ENCODE measurements at regions not wholly inside any gene's neighbourhood (a gene's known extent, or its start where the extent isn't known, plus 50 kb on each side); places are given as distances from the start of the nearest gene placed in this dataset.

DNA sequence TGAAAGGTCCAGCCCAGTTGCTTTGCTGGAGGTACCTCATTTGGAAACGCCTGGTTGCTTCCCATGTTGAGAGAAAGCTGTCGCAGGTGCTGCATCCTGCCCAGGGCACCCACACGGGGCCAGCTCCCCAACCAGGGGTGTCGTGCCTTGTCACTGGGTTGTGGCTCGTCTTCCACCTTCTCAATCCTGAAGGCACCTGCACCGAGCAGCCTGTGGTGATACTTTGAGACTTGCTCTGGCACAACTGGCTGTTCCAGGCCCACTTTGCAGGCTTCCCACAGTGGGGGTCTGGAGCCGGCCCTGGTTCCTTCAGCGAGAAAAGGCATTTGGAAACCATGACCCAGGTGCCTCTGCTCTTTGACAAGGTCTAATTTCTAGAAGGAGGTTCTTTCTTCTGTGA lies 197.3 kb upstream of the PPP2R2D start:
- no peak overlapping the region for H3K9ac ChIP-seq (ENCODE audit: low read depth, low read length)
- H3K4me1 ChIP-seq (ENCODE audit: control insufficient read depth, insufficient read depth, low read length): no peaks in the 10 kb centered on the region
- no peaks in the 10 kb centered on the region for H3K27me3 ChIP-seq (ENCODE audit: control insufficient read depth, insufficient read depth, low read length)
- no peaks in the 10 kb centered on the region for H3K36me3 ChIP-seq (ENCODE audit: control insufficient read depth, insufficient read depth, low read length)
- H3K27ac ChIP-seq (ENCODE audit: low read depth, low read length): no peak overlapping the region
- peaks cover 10% of the 10 kb centered on the region for H3K9me3 ChIP-seq (ENCODE audit: control insufficient read depth, insufficient read depth, low read length)
- no peak overlapping the region for H3K4me3 ChIP-seq (ENCODE audit: low read depth, low read length)

GRCh38 chr10:131703941-131704340 lies 196.9 kb upstream of the PPP2R2D start:
- H3K27me3 ChIP-seq (ENCODE audit: control insufficient read depth, insufficient read depth, low read length): no peaks in the 10 kb centered on the region
- H3K4me1 ChIP-seq (ENCODE audit: control insufficient read depth, insufficient read depth, low read length): no peaks in the 10 kb centered on the region
- H3K27ac ChIP-seq (ENCODE audit: low read depth, low read length): no peak overlapping the region
- H3K36me3 ChIP-seq (ENCODE audit: control insufficient read depth, insufficient read depth, low read length): no peaks in the 10 kb centered on the region
- H3K9me3 ChIP-seq (ENCODE audit: control insufficient read depth, insufficient read depth, low read length): peaks cover 10% of the 10 kb centered on the region
- no peak overlapping the region for H3K9ac ChIP-seq (ENCODE audit: low read depth, low read length)
- no peak overlapping the region for H3K4me3 ChIP-seq (ENCODE audit: low read depth, low read length)

GRCh38 chr10:131706476-131706875 lies 194.3 kb upstream of the PPP2R2D start:
- Histone ChIP-seq H3K4me1 (ENCODE audit: control insufficient read depth, insufficient read depth, low read length) (no peaks in the 10 kb centered on the region), H3K27me3 (ENCODE audit: control insufficient read depth, insufficient read depth, low read length) (no peaks in the 10 kb centered on the region), H3K4me3 (ENCODE audit: low read depth, low read length) (no peak overlapping the region), H3K9ac (ENCODE audit: low read depth, low read length) (no peak overlapping the region), H3K36me3 (ENCODE audit: control insufficient read depth, insufficient read depth, low read length) (no peaks in the 10 kb centered on the region), H3K27ac (ENCODE audit: low read depth, low read length) (no peak overlapping the region), H3K9me3 (ENCODE audit: control insufficient read depth, insufficient read depth, low read length) (peaks cover 10% of the 10 kb centered on the region)

GRCh38 chr10:131706952-131707351 lies 193.9 kb upstream of the PPP2R2D start:
- peaks cover 10% of the 10 kb centered on the region for H3K9me3 ChIP-seq (ENCODE audit: control insufficient read depth, insufficient read depth, low read length)
- no peak overlapping the region for H3K4me3 ChIP-seq (ENCODE audit: low read depth, low read length)
- no peaks in the 10 kb centered on the region for H3K27me3 ChIP-seq (ENCODE audit: control insufficient read depth, insufficient read depth, low read length)
- H3K27ac ChIP-seq (ENCODE audit: low read depth, low read length): no peak overlapping the region
- H3K36me3 ChIP-seq (ENCODE audit: control insufficient read depth, insufficient read depth, low read length): no peaks in the 10 kb centered on the region
- no peaks in the 10 kb centered on the region for H3K4me1 ChIP-seq (ENCODE audit: control insufficient read depth, insufficient read depth, low read length)
- no peak overlapping the region for H3K9ac ChIP-seq (ENCODE audit: low read depth, low read length)

DNA sequence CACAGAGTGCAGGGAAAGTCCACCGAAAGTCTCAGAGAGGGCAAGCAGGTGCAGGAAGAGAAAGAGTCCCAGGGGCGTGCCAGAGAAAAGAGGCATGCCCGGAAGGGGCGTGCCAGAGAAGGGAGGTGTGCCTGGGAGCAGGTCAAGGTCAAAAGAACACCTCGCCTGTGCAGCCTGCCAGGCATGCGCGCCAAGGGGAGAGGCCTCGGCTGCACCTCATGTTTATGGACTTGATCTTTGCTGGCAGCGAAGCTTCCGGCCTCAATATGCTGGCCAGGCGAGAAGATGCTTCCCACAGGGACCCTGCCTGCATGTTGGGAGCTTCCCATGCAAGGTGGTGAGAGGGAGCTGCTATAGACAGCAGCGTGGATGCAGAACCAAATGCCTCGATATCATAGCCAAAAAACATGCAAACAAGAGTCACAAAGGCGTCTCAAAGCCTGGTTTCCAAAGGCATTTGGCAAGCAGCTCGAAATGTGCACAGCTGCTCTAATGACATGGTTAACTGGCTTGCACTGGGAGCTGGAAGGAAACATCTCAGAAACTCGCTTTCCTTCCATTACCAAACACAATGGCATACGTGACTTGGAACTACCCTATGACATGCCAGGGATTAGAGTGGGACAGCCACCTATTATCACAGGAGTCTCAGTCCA lies 192.5 kb upstream of the PPP2R2D start:
- H3K36me3 ChIP-seq (ENCODE audit: control insufficient read depth, insufficient read depth, low read length): no peaks in the 10 kb centered on the region
- no peak overlapping the region for H3K9ac ChIP-seq (ENCODE audit: low read depth, low read length)
- no peaks in the 10 kb centered on the region for H3K27me3 ChIP-seq (ENCODE audit: control insufficient read depth, insufficient read depth, low read length)
- peaks cover 10% of the 10 kb centered on the region for H3K9me3 ChIP-seq (ENCODE audit: control insufficient read depth, insufficient read depth, low read length)
- no peak overlapping the region for H3K4me3 ChIP-seq (ENCODE audit: low read depth, low read length)
- no peak overlapping the region for H3K27ac ChIP-seq (ENCODE audit: low read depth, low read length)
- H3K4me1 ChIP-seq (ENCODE audit: control insufficient read depth, insufficient read depth, low read length): no peaks in the 10 kb centered on the region

DNA sequence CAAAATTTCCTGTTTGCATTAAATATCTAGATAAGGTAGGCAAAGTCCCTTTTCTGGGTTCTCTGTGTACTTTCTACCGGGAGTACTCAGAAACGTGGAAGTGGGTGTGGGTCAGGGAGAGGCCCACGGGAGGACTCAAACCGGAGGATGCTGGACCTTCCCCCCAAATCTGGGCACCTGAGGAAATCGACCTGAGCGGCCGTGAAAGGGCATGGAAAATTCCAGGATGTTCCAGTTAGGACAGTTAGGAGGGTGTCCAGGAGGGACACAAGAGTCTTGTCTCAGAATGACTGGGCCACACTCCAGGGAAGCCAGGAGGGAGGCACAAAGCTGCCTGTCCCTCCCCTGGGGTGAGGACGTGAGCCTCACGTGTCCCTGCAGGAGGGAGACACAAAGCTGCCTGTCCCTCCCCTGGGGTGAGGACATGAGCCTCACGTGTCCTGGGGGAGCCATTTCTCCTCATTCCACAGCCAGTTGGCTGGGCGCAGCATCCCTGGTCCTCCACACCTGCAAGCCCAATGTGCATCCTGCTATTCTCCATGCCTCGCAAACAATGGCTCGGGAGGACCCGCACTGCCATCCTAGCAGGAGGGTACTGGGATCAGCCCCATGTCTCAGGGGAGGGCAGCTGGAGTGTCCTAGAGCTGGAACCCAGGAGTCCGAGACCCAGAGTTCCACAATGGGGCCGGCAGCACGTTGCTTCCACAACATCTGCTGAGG lies 190.5 kb upstream of the PPP2R2D start:
- no peaks in the 10 kb centered on the region for H3K4me1 ChIP-seq (ENCODE audit: control insufficient read depth, insufficient read depth, low read length)
- H3K9me3 ChIP-seq (ENCODE audit: control insufficient read depth, insufficient read depth, low read length): peaks cover 10% of the 10 kb centered on the region
- H3K36me3 ChIP-seq (ENCODE audit: control insufficient read depth, insufficient read depth, low read length): no peaks in the 10 kb centered on the region
- no peak overlapping the region for H3K9ac ChIP-seq (ENCODE audit: low read depth, low read length)
- no peaks in the 10 kb centered on the region for H3K27me3 ChIP-seq (ENCODE audit: control insufficient read depth, insufficient read depth, low read length)
- H3K27ac ChIP-seq (ENCODE audit: low read depth, low read length): no peak overlapping the region
- no peak overlapping the region for H3K4me3 ChIP-seq (ENCODE audit: low read depth, low read length)

GRCh38 chr10:131722121-131722520 lies 178.7 kb upstream of the PPP2R2D start:
- H3K27ac ChIP-seq (ENCODE audit: low read depth, low read length): no peak overlapping the region
- peaks cover 7% of the 10 kb centered on the region for H3K4me1 ChIP-seq (ENCODE audit: control insufficient read depth, insufficient read depth, low read length)
- H3K9me3 ChIP-seq (ENCODE audit: control insufficient read depth, insufficient read depth, low read length): no peaks in the 10 kb centered on the region
- no peak overlapping the region for H3K4me3 ChIP-seq (ENCODE audit: low read depth, low read length)
- no peaks in the 10 kb centered on the region for H3K36me3 ChIP-seq (ENCODE audit: control insufficient read depth, insufficient read depth, low read length)
- H3K9ac ChIP-seq (ENCODE audit: low read depth, low read length): no peak overlapping the region
- peaks cover 12% of the 10 kb centered on the region; the same call in 1 of the 2 replicates for H3K27me3 ChIP-seq (ENCODE audit: control insufficient read depth, insufficient read depth, low read length)

GRCh38 chr10:131722525-131723264 lies 178.1 kb upstream of the PPP2R2D start:
- H3K9ac ChIP-seq (ENCODE audit: low read depth, low read length): no peak overlapping the region
- no peaks in the 10 kb centered on the region for H3K36me3 ChIP-seq (ENCODE audit: control insufficient read depth, insufficient read depth, low read length)
- peaks cover 7% of the 10 kb centered on the region for H3K4me1 ChIP-seq (ENCODE audit: control insufficient read depth, insufficient read depth, low read length)
- H3K27me3 ChIP-seq (ENCODE audit: control insufficient read depth, insufficient read depth, low read length): peaks cover 16% of the 10 kb centered on the region
- no peak overlapping the region for H3K27ac ChIP-seq (ENCODE audit: low read depth, low read length)
- H3K9me3 ChIP-seq (ENCODE audit: control insufficient read depth, insufficient read depth, low read length): no peaks in the 10 kb centered on the region
- no peak overlapping the region for H3K4me3 ChIP-seq (ENCODE audit: low read depth, low read length)

DNA sequence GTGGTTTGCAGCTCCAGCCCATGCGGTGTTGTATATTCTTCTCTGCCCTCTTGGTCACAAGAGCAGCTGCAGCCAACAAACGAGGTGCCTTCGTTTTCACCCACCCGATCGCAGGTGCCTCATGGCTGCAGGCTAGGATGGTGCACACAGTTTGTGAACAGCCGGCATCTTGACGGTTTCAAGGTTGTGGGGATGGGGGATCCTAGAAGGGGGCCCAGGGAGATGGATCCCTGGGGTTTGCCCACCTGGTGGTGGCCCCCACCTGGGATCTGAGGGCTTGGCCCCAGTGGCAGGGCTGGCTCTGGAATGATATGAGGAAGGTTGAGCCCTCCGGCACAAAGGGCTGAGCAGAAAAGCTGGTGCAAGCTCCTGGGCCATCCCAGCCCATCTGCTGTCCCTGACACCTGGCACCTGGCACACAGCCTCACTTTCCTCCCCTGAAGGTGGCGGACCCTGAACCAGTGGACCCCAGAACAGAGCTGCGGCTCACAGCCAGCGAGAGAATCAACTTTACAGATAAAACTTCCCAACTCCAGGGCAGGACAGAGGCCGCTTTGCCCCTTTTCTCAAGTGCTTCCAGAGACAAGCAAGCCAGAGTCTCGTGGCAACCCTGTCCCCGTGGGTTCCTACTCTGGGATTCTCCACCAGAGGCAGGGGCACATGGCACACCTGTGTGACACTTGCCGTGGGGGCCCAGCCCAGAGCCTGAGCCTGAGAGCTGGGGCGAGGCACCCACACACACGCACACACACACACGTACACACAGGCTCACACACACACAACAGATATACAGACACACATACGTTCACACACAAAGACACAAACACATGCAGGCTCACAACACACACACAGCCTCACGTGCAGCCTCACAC lies 177.3 kb upstream of the PPP2R2D start:
- Histone ChIP-seq H3K4me1 (ENCODE audit: control insufficient read depth, insufficient read depth, low read length) (peaks cover 7% of the 10 kb centered on the region), H3K27me3 (ENCODE audit: control insufficient read depth, insufficient read depth, low read length) (peaks cover 16% of the 10 kb centered on the region), H3K36me3 (ENCODE audit: control insufficient read depth, insufficient read depth, low read length) (no peaks in the 10 kb centered on the region), H3K9me3 (ENCODE audit: control insufficient read depth, insufficient read depth, low read length) (no peaks in the 10 kb centered on the region), H3K9ac (ENCODE audit: low read depth, low read length) (no peak overlapping the region), H3K4me3 (ENCODE audit: low read depth, low read length) (no peak overlapping the region), H3K27ac (ENCODE audit: low read depth, low read length) (no peak overlapping the region)

DNA sequence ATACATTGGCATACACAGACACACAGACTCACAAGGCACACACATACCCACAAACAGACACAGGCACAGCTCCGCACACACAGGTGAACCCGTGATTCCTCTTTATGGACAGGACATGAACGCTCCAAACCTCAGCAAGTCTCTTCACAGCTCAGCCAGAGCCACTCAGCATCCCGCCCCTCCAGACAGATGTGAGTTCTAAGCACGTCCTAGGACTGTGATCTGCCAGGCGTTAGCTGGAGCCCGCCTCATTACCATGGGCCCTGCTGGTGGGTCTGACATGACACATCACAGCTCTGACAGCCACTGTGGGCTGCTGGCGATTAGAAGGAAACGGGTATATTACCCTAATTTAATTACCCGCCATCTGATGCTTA lies 176.7 kb upstream of the PPP2R2D start:
- H3K27me3 ChIP-seq (ENCODE audit: control insufficient read depth, insufficient read depth, low read length): peaks cover 16% of the 10 kb centered on the region
- no peaks in the 10 kb centered on the region for H3K9me3 ChIP-seq (ENCODE audit: control insufficient read depth, insufficient read depth, low read length)

More for the DNA sequence above, 176.7 kb upstream of the PPP2R2D start:
- H3K36me3 ChIP-seq (ENCODE audit: control insufficient read depth, insufficient read depth, low read length): no peaks in the 10 kb centered on the region
- no peak overlapping the region for H3K4me3 ChIP-seq (ENCODE audit: low read depth, low read length)
- H3K4me1 ChIP-seq (ENCODE audit: control insufficient read depth, insufficient read depth, low read length): peaks cover 12% of the 10 kb centered on the region
- H3K27ac ChIP-seq (ENCODE audit: low read depth, low read length): no peak overlapping the region
- H3K9ac ChIP-seq (ENCODE audit: low read depth, low read length): no peak overlapping the region
